ENCODE measurements at regions not wholly inside any gene's neighbourhood (a gene's known extent, or its start where the extent isn't known, plus 50 kb on each side); places are given as distances from the start of the nearest gene placed in this dataset.

GRCh38 chr18:5667356-5667755, 123.6 kb upstream of the EPB41L3 start:
- FAIRE-seq: no peak
- TF ChIP-seq EZH2 (IDR thresholded peaks at IDR 0.05; ENCODE audit: low read length): no peak
- TF ChIP-seq, protein P1, sequence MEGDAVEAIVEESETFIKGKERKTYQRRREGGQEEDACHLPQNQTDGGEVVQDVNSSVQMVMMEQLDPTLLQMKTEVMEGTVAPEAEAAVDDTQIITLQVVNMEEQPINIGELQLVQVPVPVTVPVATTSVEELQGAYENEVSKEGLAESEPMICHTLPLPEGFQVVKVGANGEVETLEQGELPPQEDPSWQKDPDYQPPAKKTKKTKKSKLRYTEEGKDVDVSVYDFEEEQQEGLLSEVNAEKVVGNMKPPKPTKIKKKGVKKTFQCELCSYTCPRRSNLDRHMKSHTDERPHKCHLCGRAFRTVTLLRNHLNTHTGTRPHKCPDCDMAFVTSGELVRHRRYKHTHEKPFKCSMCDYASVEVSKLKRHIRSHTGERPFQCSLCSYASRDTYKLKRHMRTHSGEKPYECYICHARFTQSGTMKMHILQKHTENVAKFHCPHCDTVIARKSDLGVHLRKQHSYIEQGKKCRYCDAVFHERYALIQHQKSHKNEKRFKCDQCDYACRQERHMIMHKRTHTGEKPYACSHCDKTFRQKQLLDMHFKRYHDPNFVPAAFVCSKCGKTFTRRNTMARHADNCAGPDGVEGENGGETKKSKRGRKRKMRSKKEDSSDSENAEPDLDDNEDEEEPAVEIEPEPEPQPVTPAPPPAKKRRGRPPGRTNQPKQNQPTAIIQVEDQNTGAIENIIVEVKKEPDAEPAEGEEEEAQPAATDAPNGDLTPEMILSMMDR (optimal IDR thresholded peaks at IDR 0.05 in 1 of 3, IDR thresholded peaks at IDR 0.05 in 1 of 3, conservative IDR thresholded peaks at IDR 0.05 in 1 of 3; ENCODE audit: extremely low read depth in 1 of 3, insufficient read depth in 2 of 3, low read length in 3 of 3): no peak
- no peaks in the 10 kb centered on the region for H3K9me1 ChIP-seq (ENCODE audit: control insufficient read depth, extremely low read depth, insufficient read depth, low read length)

GRCh38 chr18:5662586-5663090, 118.8 kb upstream of the EPB41L3 start:
- Histone ChIP-seq H2AFZ (ENCODE audit: control insufficient read depth, low read length) (no peak overlapping the region), H3K9me1 (ENCODE audit: control insufficient read depth, extremely low read depth, insufficient read depth, low read length) (no peaks in the 10 kb centered on the region), H3K27me3 (ENCODE audit: control insufficient read depth, extremely low read depth, insufficient read depth, low read length) (no peaks in the 10 kb centered on the region), H3K27ac (ENCODE audit: control insufficient read depth, insufficient read depth, low read length) (no peak overlapping the region), H3K4me1 (ENCODE audit: control insufficient read depth, extremely low read depth, insufficient read depth, low read length) (no peaks in the 10 kb centered on the region), H3K9ac (ENCODE audit: control insufficient read depth, extremely low read depth, insufficient read depth, low read length) (no peak overlapping the region), H3K4me3 (ENCODE audit: control insufficient read depth in 2 of 3, extremely low read depth in 1 of 3, insufficient read depth in 2 of 3, low read depth in 1 of 3, low read length in 3 of 3) (no peak overlapping the region), H3K9me3 (ENCODE audit: control insufficient read depth, low read depth, low read length) (no peaks in the 10 kb centered on the region), H3K79me2 (ENCODE audit: control insufficient read depth, insufficient read depth, low read length) (no peaks in the 10 kb centered on the region), H4K20me1 (ENCODE audit: control insufficient read depth, extremely low read depth, insufficient read depth, low read length) (no peaks in the 10 kb centered on the region), H3K4me2 (ENCODE audit: control insufficient read depth, extremely low read depth, insufficient read depth, low read depth, low read length) (no peak overlapping the region), H3K36me3 (ENCODE audit: control insufficient read depth in 2 of 2, extremely low read depth in 1 of 2, insufficient read depth in 2 of 2, low read length in 2 of 2) (no peaks in the 10 kb centered on the region)
- dilution Hi-C loops (cut with MboI; ENCODE audit: extremely low pct_ligation_motif_present, low sequenced_read_pairs): no loop called here
- TF ChIP-seq, protein P1 (optimal IDR thresholded peaks at IDR 0.05 in 1 of 3, IDR thresholded peaks at IDR 0.05 in 1 of 3, conservative IDR thresholded peaks at IDR 0.05 in 1 of 3; ENCODE audit: extremely low read depth in 1 of 3, insufficient read depth in 2 of 3, low read length in 3 of 3): no peak
- no peak for TF ChIP-seq EZH2 (IDR thresholded peaks at IDR 0.05; ENCODE audit: low read length)
- FAIRE-seq (no peak), DNase-seq (ENCODE audit: low read depth, low spot score) (no peak)

More at GRCh38 chr18:5667356-5667755, 123.6 kb upstream of the EPB41L3 start:
- H2AFZ ChIP-seq (ENCODE audit: control insufficient read depth, low read length): no peak overlapping the region
- H3K9ac ChIP-seq (ENCODE audit: control insufficient read depth, extremely low read depth, insufficient read depth, low read length): no peak overlapping the region
- H3K79me2 ChIP-seq (ENCODE audit: control insufficient read depth, insufficient read depth, low read length): no peaks in the 10 kb centered on the region
- H3K4me3 ChIP-seq (ENCODE audit: control insufficient read depth in 2 of 3, extremely low read depth in 1 of 3, insufficient read depth in 2 of 3, low read depth in 1 of 3, low read length in 3 of 3): no peak overlapping the region
- no peaks in the 10 kb centered on the region for H3K27me3 ChIP-seq (ENCODE audit: control insufficient read depth, extremely low read depth, insufficient read depth, low read length)
- no peaks in the 10 kb centered on the region for H4K20me1 ChIP-seq (ENCODE audit: control insufficient read depth, extremely low read depth, insufficient read depth, low read length)
- no peaks in the 10 kb centered on the region for H3K36me3 ChIP-seq (ENCODE audit: control insufficient read depth in 2 of 2, extremely low read depth in 1 of 2, insufficient read depth in 2 of 2, low read length in 2 of 2)
- no peak overlapping the region for H3K4me2 ChIP-seq (ENCODE audit: control insufficient read depth, extremely low read depth, insufficient read depth, low read depth, low read length)
- H3K27ac ChIP-seq (ENCODE audit: control insufficient read depth, insufficient read depth, low read length): no peak overlapping the region
- H3K4me1 ChIP-seq (ENCODE audit: control insufficient read depth, extremely low read depth, insufficient read depth, low read length): no peaks in the 10 kb centered on the region
- no peaks in the 10 kb centered on the region for H3K9me3 ChIP-seq (ENCODE audit: control insufficient read depth, low read depth, low read length)
- dilution Hi-C loops (cut with MboI; ENCODE audit: extremely low pct_ligation_motif_present, low sequenced_read_pairs): no loop called here
- no peak for DNase-seq (ENCODE audit: low read depth, low spot score)

All from keratinocyte (primary cell).